Astrocyte (in vitro differentiated cells and primary cell): ENCODE measurements at regions not wholly inside any gene's neighbourhood (a gene's known extent, or its start where the extent isn't known, plus 50 kb on each side); places are given as distances from the start of the nearest gene placed in this dataset.
A peak's percentile ranks its signal among the peaks of the same experiment; 100 is the strongest.
"Not testable (repeated sequence)": the region's sequence is repeated elsewhere in the genome, so short reads cannot be mapped to it uniquely, and the experiment has no call there.

Experiments
- DNase-seq: peaks from one replicate; pipeline ENCODE4 v3.0.0-alpha.2; 2010; ENCODE audit warnings: low read depth
- FAIRE-seq: peaks from 2 replicates; lab custom pipeline; 2011; peaks lifted over from hg19 to GRCh38; lab: Jason Lieb, UNC
- H2AFZ ChIP-seq: 2 replicates; pipeline ENCODE4 v1.6.0; 2012; ENCODE audit warnings: low read depth, low read length, inconsistent platforms
- H3K27ac ChIP-seq: 2 replicates; pipeline ENCODE4 v1.5.1; 2011; ENCODE audit warnings: low read depth, low read length, inconsistent platforms
- H3K27me3 ChIP-seq: 2 replicates; pipeline ENCODE4 v1.6.0; 2011; ENCODE audit warnings: low read length, inconsistent platforms; ENCODE audit not compliant: insufficient read depth
- H3K36me3 ChIP-seq: 2 replicates; pipeline ENCODE4 v1.5.1; 2011; ENCODE audit warnings: low read length, inconsistent platforms; ENCODE audit not compliant: insufficient read depth
- H3K4me1 ChIP-seq: 2 replicates; pipeline ENCODE4 v1.5.1; 2011; ENCODE audit warnings: low read length, inconsistent platforms; ENCODE audit not compliant: insufficient read depth
- H3K4me2 ChIP-seq: 2 replicates; pipeline ENCODE4 v1.6.0; 2012; ENCODE audit warnings: low read length, inconsistent platforms
- H3K4me3 ChIP-seq: 2 replicates; pipeline ENCODE4 v1.5.1; 2011; ENCODE audit warnings: low read depth, mild to moderate bottlenecking, low read length, inconsistent platforms; ENCODE audit not compliant: insufficient read depth
- H3K79me2 ChIP-seq: 2 replicates; pipeline ENCODE4 v1.6.0; 2012; ENCODE audit warnings: mild to moderate bottlenecking, low read length, inconsistent platforms; ENCODE audit not compliant: insufficient read depth
- H3K9ac ChIP-seq: 2 replicates; pipeline ENCODE4 v1.6.0; 2012; ENCODE audit warnings: mild to moderate bottlenecking, low read length, inconsistent platforms
- H3K9me3 ChIP-seq: 2 replicates; pipeline ENCODE4 v1.5.1; 2012; ENCODE audit warnings: low read depth, mild to moderate bottlenecking, low read length, inconsistent platforms; ENCODE audit not compliant: insufficient read depth
- H4K20me1 ChIP-seq: 2 replicates; pipeline ENCODE4 v1.6.0; 2012; ENCODE audit warnings: low read length, inconsistent platforms; ENCODE audit not compliant: insufficient read depth
- H3K27ac Mint-ChIP-seq: one replicate; pipeline ENCODE4 v1.8.0; 2021; ENCODE audit warnings: mild to moderate bottlenecking, mixed read lengths; ENCODE audit not compliant: unreplicated experiment
- H3K27me3 Mint-ChIP-seq: one replicate; pipeline ENCODE4 v1.8.0; 2021; ENCODE audit warnings: low read depth, mixed read lengths; ENCODE audit not compliant: unreplicated experiment
- H3K36me3 Mint-ChIP-seq: one replicate; pipeline ENCODE4 v1.8.0; 2021; ENCODE audit warnings: low read depth, mixed read lengths; ENCODE audit not compliant: unreplicated experiment
- H3K4me1 Mint-ChIP-seq: one replicate; pipeline ENCODE4 v1.8.0; 2021; ENCODE audit warnings: low read depth, mixed read lengths; ENCODE audit not compliant: unreplicated experiment
- H3K4me3 Mint-ChIP-seq: one replicate; pipeline ENCODE4 v1.8.0; 2021; ENCODE audit warnings: mild to moderate bottlenecking, moderate library complexity, mixed read lengths; ENCODE audit not compliant: unreplicated experiment
- H3K9me3 Mint-ChIP-seq: one replicate; pipeline ENCODE4 v1.8.0; 2021; ENCODE audit warnings: mild to moderate bottlenecking, mixed read lengths; ENCODE audit not compliant: unreplicated experiment
- EZH2 ChIP-seq: IDR thresholded peaks from 2 replicates; pipeline ENCODE4 v1.6.1; 2012; ENCODE audit warnings: mild to moderate bottlenecking, low read length, inconsistent platforms; ENCODE audit not compliant: insufficient read depth
- TF ChIP-seq, protein P1 (sequence below): IDR thresholded peaks from 2 replicates; pipeline ENCODE4 v1.5.1; 2011; ENCODE audit warnings: low read depth, mild to moderate bottlenecking, inconsistent platforms, low read length, moderate library complexity; ENCODE audit not compliant: insufficient read depth

- Histone ChIP-seq H3K36me3 (no peaks in the 10 kb centered on the region), H4K20me1 (no peaks in the 10 kb centered on the region), H3K4me3 (no peak overlapping the region), H2AFZ (no peak overlapping the region), H3K4me1 (no peaks in the 10 kb centered on the region), H3K27ac (no peak overlapping the region), H3K27me3 (no peaks in the 10 kb centered on the region), H3K4me2 (no peak overlapping the region), H3K79me2 (no peaks in the 10 kb centered on the region), H3K9me3 (no peaks in the 10 kb centered on the region), H3K9ac (no peak overlapping the region)
- H3K27ac Mint-ChIP-seq = peak overlapping the region; percentile 9
- FAIRE-seq (no peak), DNase-seq (peak; percentile 74)
- H3K4me1 Mint-ChIP-seq = peaks cover 8% of the 10 kb centered on the region
- H3K27me3 Mint-ChIP-seq = no peaks in the 10 kb centered on the region
- TF ChIP-seq EZH2 = no peak
- TF ChIP-seq, protein P1, sequence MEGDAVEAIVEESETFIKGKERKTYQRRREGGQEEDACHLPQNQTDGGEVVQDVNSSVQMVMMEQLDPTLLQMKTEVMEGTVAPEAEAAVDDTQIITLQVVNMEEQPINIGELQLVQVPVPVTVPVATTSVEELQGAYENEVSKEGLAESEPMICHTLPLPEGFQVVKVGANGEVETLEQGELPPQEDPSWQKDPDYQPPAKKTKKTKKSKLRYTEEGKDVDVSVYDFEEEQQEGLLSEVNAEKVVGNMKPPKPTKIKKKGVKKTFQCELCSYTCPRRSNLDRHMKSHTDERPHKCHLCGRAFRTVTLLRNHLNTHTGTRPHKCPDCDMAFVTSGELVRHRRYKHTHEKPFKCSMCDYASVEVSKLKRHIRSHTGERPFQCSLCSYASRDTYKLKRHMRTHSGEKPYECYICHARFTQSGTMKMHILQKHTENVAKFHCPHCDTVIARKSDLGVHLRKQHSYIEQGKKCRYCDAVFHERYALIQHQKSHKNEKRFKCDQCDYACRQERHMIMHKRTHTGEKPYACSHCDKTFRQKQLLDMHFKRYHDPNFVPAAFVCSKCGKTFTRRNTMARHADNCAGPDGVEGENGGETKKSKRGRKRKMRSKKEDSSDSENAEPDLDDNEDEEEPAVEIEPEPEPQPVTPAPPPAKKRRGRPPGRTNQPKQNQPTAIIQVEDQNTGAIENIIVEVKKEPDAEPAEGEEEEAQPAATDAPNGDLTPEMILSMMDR = no peak
- H3K9me3 Mint-ChIP-seq = peaks cover 4% of the 10 kb centered on the region
- no peak overlapping the region for H3K4me3 Mint-ChIP-seq
- no peaks in the 10 kb centered on the region for H3K36me3 Mint-ChIP-seq
Measured at GRCh38 chr10:61262486-61263261, 190.5 kb downstream of the TMEM26 start.

- Histone ChIP-seq H3K36me3 (no peaks in the 10 kb centered on the region), H4K20me1 (no peaks in the 10 kb centered on the region), H3K79me2 (no peaks in the 10 kb centered on the region), H3K4me2 (no peak overlapping the region), H3K4me1 (no peaks in the 10 kb centered on the region), H3K9ac (no peak overlapping the region), H3K27me3 (no peaks in the 10 kb centered on the region), H2AFZ (no peak overlapping the region), H3K9me3 (no peaks in the 10 kb centered on the region), H3K4me3 (no peak overlapping the region), H3K27ac (no peak overlapping the region)
- Mint-ChIP-seq H3K27me3 (no peaks in the 10 kb centered on the region), H3K27ac (no peak overlapping the region), H3K4me3 (no peak overlapping the region), H3K36me3 (no peaks in the 10 kb centered on the region), H3K4me1 (peaks cover 5% of the 10 kb centered on the region), H3K9me3 (peaks cover 24% of the 10 kb centered on the region)
- TF ChIP-seq, protein P1 = no peak
- TF ChIP-seq EZH2 = no peak
- no peak for DNase-seq
- FAIRE-seq = no peak
Measured at GRCh38 chr10:61257956-61258496, 195.2 kb downstream of the TMEM26 start.

DNA sequence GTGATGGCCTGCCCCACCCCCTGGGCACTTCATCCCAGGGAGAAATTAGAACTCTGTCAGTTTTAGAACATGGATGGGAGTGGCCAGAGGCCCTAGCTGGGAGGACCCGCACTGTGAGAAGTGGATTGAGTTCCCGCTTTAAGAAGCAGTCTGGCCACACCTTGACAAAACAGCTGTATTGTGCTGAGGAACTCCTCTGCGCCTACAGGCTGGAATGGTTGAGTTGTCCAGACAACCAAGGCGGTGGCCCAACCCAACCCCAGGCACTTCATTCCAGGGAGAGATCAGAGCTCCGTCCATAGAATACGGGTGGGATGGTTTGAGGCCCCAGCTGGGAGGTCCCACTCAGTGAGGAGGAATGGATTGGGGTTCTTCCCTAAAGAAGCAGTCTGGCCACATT, 196.0 kb downstream of the TMEM26 start:
- Histone ChIP-seq H3K36me3 (no peaks in the 10 kb centered on the region), H4K20me1 (no peaks in the 10 kb centered on the region), H3K9ac (no peak overlapping the region), H3K4me1 (no peaks in the 10 kb centered on the region), H3K4me2 (no peak overlapping the region), H2AFZ (no peak overlapping the region), H3K27ac (no peak overlapping the region), H3K79me2 (no peaks in the 10 kb centered on the region), H3K4me3 (no peak overlapping the region), H3K9me3 (no peaks in the 10 kb centered on the region), H3K27me3 (no peaks in the 10 kb centered on the region)
- Mint-ChIP-seq H3K36me3 (no peaks in the 10 kb centered on the region), H3K4me1 (no peaks in the 10 kb centered on the region), H3K27me3 (no peaks in the 10 kb centered on the region), H3K27ac (no peak overlapping the region), H3K4me3 (no peak overlapping the region), H3K9me3 (peaks cover 24% of the 10 kb centered on the region)
- no peak for TF ChIP-seq EZH2
- TF ChIP-seq, protein P1 = no peak
- no peak for DNase-seq
- FAIRE-seq = no peak

DNA sequence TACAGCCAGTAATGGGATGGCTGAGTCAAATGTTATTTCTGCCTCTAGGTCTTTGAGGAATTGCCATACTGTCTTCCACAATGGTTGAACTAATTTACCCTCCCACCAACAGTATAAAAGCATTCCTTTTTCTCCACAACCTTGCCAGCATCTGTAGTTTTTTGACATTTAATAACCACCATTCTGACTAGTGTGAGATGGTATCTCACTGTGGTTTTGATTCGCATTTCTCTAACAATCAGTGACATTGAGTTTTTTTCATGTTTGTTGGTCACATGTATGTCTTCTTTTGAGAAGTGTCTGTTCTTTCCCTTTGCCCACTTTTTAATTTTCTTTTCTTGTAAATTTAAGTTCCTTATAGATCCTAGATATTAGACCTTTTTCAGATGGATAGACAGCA, 200.9 kb downstream of the TMEM26 start:
- not testable (repeated sequence) for H4K20me1 ChIP-seq, H3K36me3 Mint-ChIP-seq, H3K27ac Mint-ChIP-seq, H3K4me1 ChIP-seq, H3K4me3 Mint-ChIP-seq, H3K36me3 ChIP-seq, H3K9ac ChIP-seq, H3K27me3 ChIP-seq, H3K4me2 ChIP-seq, FAIRE-seq, H3K4me1 Mint-ChIP-seq, H3K27me3 Mint-ChIP-seq, H3K4me3 ChIP-seq, H3K79me2 ChIP-seq, H3K9me3 ChIP-seq, H3K27ac ChIP-seq, H2AFZ ChIP-seq
- peaks cover 18% of the 10 kb centered on the region for H3K9me3 Mint-ChIP-seq
- DNase-seq = peak; percentile 21
